GM18508 (cell line): ENCODE measurements at regions not wholly inside any gene's neighbourhood (a gene's known extent, or its start where the extent isn't known, plus 50 kb on each side); places are given as distances from the start of the nearest gene placed in this dataset.
"Not testable (repeated sequence)": the region's sequence is repeated elsewhere in the genome, so short reads cannot be mapped to it uniquely, and the experiment has no call there.

Source experiments
- ATAC-seq: cut with Tn5 transposase; IDR thresholded peaks from one replicate; pipeline ENCODE4 v1.9.1; 2021; ENCODE audit warnings: moderate number of reproducible peaks; ENCODE audit not compliant: insufficient read depth, unreplicated experiment

- ATAC-seq: no peak
Observed at GRCh38 chrX:129092757-129093156, 430.5 kb downstream of the SMARCA1 start.

- ATAC-seq: no peak
Observed at GRCh38 chrX:129092242-129092641, 431.0 kb downstream of the SMARCA1 start.

GRCh38 chrX:129091097-129091496 is 432.2 kb downstream of the SMARCA1 start:
- ATAC-seq: no peak

GRCh38 chrX:129086802-129087201 is 436.5 kb downstream of the SMARCA1 start:
- ATAC-seq: no peak

GRCh38 chrX:129084291-129084690 is 439.0 kb downstream of the SMARCA1 start:
- ATAC-seq: not testable (repeated sequence)

GRCh38 chrX:129077424-129078170 is 445.7 kb downstream of the SMARCA1 start:
- ATAC-seq: no peak

GRCh38 chrX:129071390-129071789 is 451.9 kb downstream of the SMARCA1 start:
- no peak for ATAC-seq

GRCh38 chrX:129065895-129066294 is 457.4 kb downstream of the SMARCA1 start:
- ATAC-seq: no peak

- ATAC-seq: no peak
Observed at GRCh38 chrX:129058405-129058804, 464.9 kb downstream of the SMARCA1 start.

GRCh38 chrX:129043138-129043537 is 480.2 kb downstream of the SMARCA1 start:
- no peak for ATAC-seq

- no peak for ATAC-seq
Observed at GRCh38 chrX:129041319-129041718, 482.0 kb downstream of the SMARCA1 start.

GRCh38 chrX:129040124-129040523 is 483.2 kb downstream of the SMARCA1 start:
- no peak for ATAC-seq

- no peak for ATAC-seq
Observed at GRCh38 chrX:129039176-129039575, 484.1 kb downstream of the SMARCA1 start.

- no peak for ATAC-seq
Observed at GRCh38 chrX:129037389-129037788, 485.9 kb downstream of the SMARCA1 start.

GRCh38 chrX:129035180-129035579 is 488.1 kb downstream of the SMARCA1 start:
- no peak for ATAC-seq

GRCh38 chrX:129034196-129034595 is 489.1 kb downstream of the SMARCA1 start:
- no peak for ATAC-seq

GRCh38 chrX:129026202-129026601 is 497.1 kb downstream of the SMARCA1 start:
- no peak for ATAC-seq

- no peak for ATAC-seq
Observed at GRCh38 chrX:129025376-129025775, 497.9 kb downstream of the SMARCA1 start.

GRCh38 chrX:129019412-129019811 is 503.9 kb downstream of the SMARCA1 start:
- ATAC-seq: no peak

- no peak for ATAC-seq
Observed at GRCh38 chrX:129015381-129015780, 507.9 kb downstream of the SMARCA1 start.

GRCh38 chrX:129013574-129013973 is 509.7 kb downstream of the SMARCA1 start:
- ATAC-seq: no peak

- ATAC-seq: no peak
Observed at GRCh38 chrX:129007631-129008030, 515.7 kb downstream of the SMARCA1 start.
